WTC11 (cell line): ENCODE measurements at regions not wholly inside any gene's neighbourhood (a gene's known extent, or its start where the extent isn't known, plus 50 kb on each side); places are given as distances from the start of the nearest gene placed in this dataset.

ENCODE experiments used
- ATAC-seq: fragments of 200-7000 bp; cut with Tn5 transposase; 2 replicates; pipeline ENCODE4 v1.10.0; 2021; ENCODE audit warnings: mild to moderate bottlenecking, moderate library complexity
- CTCF ChIA-PET: fragments of 300-600 bp; sonication (Branson Sonifier 250); formaldehyde crosslinking; loops from one replicate; lab custom pipeline; 2021; ENCODE audit warnings: antibody characterized with exemption; lab: Charles Lee
- POLR2A ChIA-PET: fragments of 350-600 bp; sonication (Branson Sonifier 250); formaldehyde crosslinking; loops from one replicate; lab custom pipeline; 2021; ENCODE audit warnings: antibody characterized with exemption; lab: Charles Lee
- DNase-seq: peaks from one replicate; pipeline ENCODE4 v3.0.0; 2021; ENCODE audit warnings: low spot score
- H3K27ac Mint-ChIP-seq: 2 replicates; pipeline ENCODE4 v1.8.0; 2021; ENCODE audit warnings: mixed read lengths
- H3K27me3 Mint-ChIP-seq: 2 replicates; pipeline ENCODE4 v1.8.0; 2021; ENCODE audit warnings: low read depth, mild to moderate bottlenecking, moderate library complexity, mixed read lengths
- H3K36me3 Mint-ChIP-seq: 2 replicates; pipeline ENCODE4 v1.8.0; 2021; ENCODE audit warnings: mixed read lengths
- H3K4me1 Mint-ChIP-seq: 2 replicates; pipeline ENCODE4 v1.8.0; 2022; ENCODE audit warnings: mixed read lengths
- H3K4me3 Mint-ChIP-seq: 2 replicates; pipeline ENCODE4 v1.8.0; 2021; ENCODE audit warnings: mild to moderate bottlenecking, moderate library complexity, mixed read lengths
- H3K9me3 Mint-ChIP-seq: 2 replicates; pipeline ENCODE4 v1.8.0; 2021; ENCODE audit warnings: mixed read lengths
- ATF1 ChIP-seq: sonication (generic); formaldehyde crosslinking; IDR thresholded peaks from 2 replicates; pipeline ENCODE4 v1.8.1; 2023; ENCODE audit warnings: mild to moderate bottlenecking, moderate library complexity, missing genetic modification reagents
- ESRRA ChIP-seq: sonication (generic); formaldehyde crosslinking; IDR thresholded peaks from 2 replicates; pipeline ENCODE4 v1.8.1; 2022; ENCODE audit warnings: mild to moderate bottlenecking, missing genetic modification reagents, borderline replicate concordance
- ETV6 ChIP-seq: sonication (generic); formaldehyde crosslinking; IDR thresholded peaks from 2 replicates; pipeline ENCODE4 v1.8.1; 2022; ENCODE audit warnings: mild to moderate bottlenecking, missing genetic modification reagents
- FOXJ3 ChIP-seq: sonication (generic); formaldehyde crosslinking; IDR thresholded peaks from 2 replicates; pipeline ENCODE4 v1.9.0; 2021; ENCODE audit warnings: missing genetic modification reagents, mild to moderate bottlenecking, borderline replicate concordance
- FOXP1 ChIP-seq: sonication (generic); formaldehyde crosslinking; IDR thresholded peaks from 2 replicates; pipeline ENCODE4 v1.8.0; 2022; ENCODE audit warnings: missing genetic modification reagents, mild to moderate bottlenecking, moderate library complexity, borderline replicate concordance
- GRHL2 ChIP-seq: fragments of 250-450 bp; sonication (Bioruptor Pico); IDR thresholded peaks from 2 replicates; pipeline ENCODE4 v1.8.0; 2022; ENCODE audit warnings: mild to moderate bottlenecking, moderate library complexity; ENCODE audit not compliant: insufficient replicate concordance, severe bottlenecking
- HMGA2 ChIP-seq: fragments of 250-450 bp; sonication (Bioruptor Pico); IDR thresholded peaks from 2 replicates; pipeline ENCODE4 v1.4.0; 2021; ENCODE audit warnings: mild to moderate bottlenecking, moderate library complexity
- IRF2 ChIP-seq: sonication (generic); formaldehyde crosslinking; IDR thresholded peaks from 2 replicates; pipeline ENCODE4 v1.8.0; 2022; ENCODE audit warnings: low read depth, missing genetic modification reagents, borderline replicate concordance
- JAZF1 ChIP-seq: fragments of 250-450 bp; sonication (Bioruptor Pico); IDR thresholded peaks from 2 replicates; pipeline ENCODE4 v1.9.0; 2021; ENCODE audit warnings: moderate library complexity, mild to moderate bottlenecking, inconsistent platforms
- MYBL2 ChIP-seq: sonication (generic); formaldehyde crosslinking; IDR thresholded peaks from 2 replicates; pipeline ENCODE4 v1.8.1; 2023; ENCODE audit warnings: mild to moderate bottlenecking, moderate library complexity, missing genetic modification reagents
- NR3C1 ChIP-seq: sonication (generic); formaldehyde crosslinking; conservative IDR thresholded peaks from 2 replicates; pipeline ENCODE4 v1.8.1; 2023; ENCODE audit warnings: low read depth, mild to moderate bottlenecking, missing genetic modification reagents
- OVOL2 ChIP-seq: fragments of 250-450 bp; sonication (Bioruptor Pico); IDR thresholded peaks from 2 replicates; pipeline ENCODE4 v1.9.0; 2021; ENCODE audit warnings: mild to moderate bottlenecking, borderline replicate concordance
- RELA ChIP-seq: sonication (generic); formaldehyde crosslinking; IDR thresholded peaks from 2 replicates; pipeline ENCODE4 v1.8.1; 2022; ENCODE audit warnings: missing genetic modification reagents, mild to moderate bottlenecking, borderline replicate concordance
- SOX15 ChIP-seq: fragments of 250-450 bp; sonication (Bioruptor Pico); IDR thresholded peaks from 2 replicates; pipeline ENCODE4 v1.9.0; 2021; ENCODE audit warnings: mild to moderate bottlenecking
- TCF7 ChIP-seq: sonication (generic); formaldehyde crosslinking; IDR thresholded peaks from 2 replicates; pipeline ENCODE4 v1.8.0; 2022; ENCODE audit warnings: mild to moderate bottlenecking, low read depth, missing genetic modification reagents, moderate library complexity
- TEAD4 ChIP-seq: sonication (generic); formaldehyde crosslinking; IDR thresholded peaks from 2 replicates; pipeline ENCODE4 v1.8.0; 2022; ENCODE audit warnings: mild to moderate bottlenecking, missing genetic modification reagents
- ZNF263 ChIP-seq: sonication (generic); formaldehyde crosslinking; IDR thresholded peaks from 2 replicates; pipeline ENCODE4 v1.8.1; 2022; ENCODE audit warnings: low read depth, mild to moderate bottlenecking, moderate library complexity, missing genetic modification reagents
- TF ChIP-seq, protein P1 (sequence below): sonication (generic); formaldehyde crosslinking; IDR thresholded peaks from 2 replicates; pipeline ENCODE4 v1.8.0; 2023; ENCODE audit warnings: mild to moderate bottlenecking, missing genetic modification reagents
- TF ChIP-seq, protein P2 (sequence below): fragments of 250-450 bp; sonication (Bioruptor Pico); IDR thresholded peaks from 2 replicates; pipeline ENCODE4 v1.8.0; 2021; ENCODE audit warnings: mild to moderate bottlenecking
- TF ChIP-seq, protein P3 (sequence below): sonication (generic); formaldehyde crosslinking; IDR thresholded peaks from 2 replicates; pipeline ENCODE4 v1.8.1; 2022; ENCODE audit warnings: missing genetic modification reagents, borderline replicate concordance
- TF ChIP-seq, protein P4 (sequence below): sonication (generic); formaldehyde crosslinking; IDR thresholded peaks from 2 replicates; pipeline ENCODE4 v1.8.1; 2022; ENCODE audit warnings: mild to moderate bottlenecking, moderate library complexity, missing genetic modification reagents
- TF ChIP-seq, protein P5 (sequence below): fragments of 200-600 bp; IDR thresholded peaks from 2 replicates; pipeline ENCODE4 v1.8.0; 2022; ENCODE audit warnings: antibody characterized with exemption
- TF ChIP-seq, protein P6 (sequence below): sonication (generic); formaldehyde crosslinking; IDR thresholded peaks from 2 replicates; pipeline ENCODE4 v1.8.0; 2023; ENCODE audit warnings: missing genetic modification reagents
- TF ChIP-seq, protein P7 (sequence below): sonication (generic); formaldehyde crosslinking; conservative IDR thresholded peaks from 2 replicates; pipeline ENCODE4 v1.8.1; 2022; ENCODE audit warnings: mild to moderate bottlenecking, missing genetic modification reagents

DNA sequence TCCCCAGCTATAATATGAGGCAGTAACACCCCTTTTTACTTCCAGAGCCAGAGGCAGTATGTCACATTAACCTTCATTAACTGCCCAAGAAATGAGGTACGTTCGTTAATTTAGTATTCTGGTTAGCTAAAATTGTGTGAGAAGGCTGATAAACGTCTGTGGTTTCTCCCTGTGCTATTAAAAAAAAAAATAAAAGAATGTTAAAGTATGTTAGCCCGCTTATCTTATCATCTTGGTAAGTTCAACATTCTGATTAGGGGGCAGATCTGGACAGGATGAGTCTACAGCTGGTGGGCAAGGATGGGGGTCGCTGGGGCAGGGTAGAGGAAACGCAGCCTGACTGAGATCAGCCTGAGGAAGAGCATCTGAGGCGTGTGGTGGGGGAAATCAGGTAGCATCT lies 154.0 kb downstream of the PRL start:
- CTCF ChIA-PET: interaction anchor here (0.6 to 1.8 kb wide), 2 partner anchors 546 to 594 kb away, joined by 3 to 4 read pairs; no protein-coding TSS in a partner anchor
- H3K27ac Mint-ChIP-seq: no peak overlapping the region
- TF ChIP-seq FOXP1 (CRISPR knock-in tag): no peak
- TF ChIP-seq, protein P1, sequence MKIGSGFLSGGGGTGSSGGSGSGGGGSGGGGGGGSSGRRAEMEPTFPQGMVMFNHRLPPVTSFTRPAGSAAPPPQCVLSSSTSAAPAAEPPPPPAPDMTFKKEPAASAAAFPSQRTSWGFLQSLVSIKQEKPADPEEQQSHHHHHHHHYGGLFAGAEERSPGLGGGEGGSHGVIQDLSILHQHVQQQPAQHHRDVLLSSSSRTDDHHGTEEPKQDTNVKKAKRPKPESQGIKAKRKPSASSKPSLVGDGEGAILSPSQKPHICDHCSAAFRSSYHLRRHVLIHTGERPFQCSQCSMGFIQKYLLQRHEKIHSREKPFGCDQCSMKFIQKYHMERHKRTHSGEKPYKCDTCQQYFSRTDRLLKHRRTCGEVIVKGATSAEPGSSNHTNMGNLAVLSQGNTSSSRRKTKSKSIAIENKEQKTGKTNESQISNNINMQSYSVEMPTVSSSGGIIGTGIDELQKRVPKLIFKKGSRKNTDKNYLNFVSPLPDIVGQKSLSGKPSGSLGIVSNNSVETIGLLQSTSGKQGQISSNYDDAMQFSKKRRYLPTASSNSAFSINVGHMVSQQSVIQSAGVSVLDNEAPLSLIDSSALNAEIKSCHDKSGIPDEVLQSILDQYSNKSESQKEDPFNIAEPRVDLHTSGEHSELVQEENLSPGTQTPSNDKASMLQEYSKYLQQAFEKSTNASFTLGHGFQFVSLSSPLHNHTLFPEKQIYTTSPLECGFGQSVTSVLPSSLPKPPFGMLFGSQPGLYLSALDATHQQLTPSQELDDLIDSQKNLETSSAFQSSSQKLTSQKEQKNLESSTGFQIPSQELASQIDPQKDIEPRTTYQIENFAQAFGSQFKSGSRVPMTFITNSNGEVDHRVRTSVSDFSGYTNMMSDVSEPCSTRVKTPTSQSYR (CRISPR knock-in tag): no peak
- no peak for TF ChIP-seq TEAD4
- TF ChIP-seq, protein P2, sequence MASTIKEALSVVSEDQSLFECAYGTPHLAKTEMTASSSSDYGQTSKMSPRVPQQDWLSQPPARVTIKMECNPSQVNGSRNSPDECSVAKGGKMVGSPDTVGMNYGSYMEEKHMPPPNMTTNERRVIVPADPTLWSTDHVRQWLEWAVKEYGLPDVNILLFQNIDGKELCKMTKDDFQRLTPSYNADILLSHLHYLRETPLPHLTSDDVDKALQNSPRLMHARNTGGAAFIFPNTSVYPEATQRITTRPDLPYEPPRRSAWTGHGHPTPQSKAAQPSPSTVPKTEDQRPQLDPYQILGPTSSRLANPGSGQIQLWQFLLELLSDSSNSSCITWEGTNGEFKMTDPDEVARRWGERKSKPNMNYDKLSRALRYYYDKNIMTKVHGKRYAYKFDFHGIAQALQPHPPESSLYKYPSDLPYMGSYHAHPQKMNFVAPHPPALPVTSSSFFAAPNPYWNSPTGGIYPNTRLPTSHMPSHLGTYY: no peak
- TF ChIP-seq, protein P3, sequence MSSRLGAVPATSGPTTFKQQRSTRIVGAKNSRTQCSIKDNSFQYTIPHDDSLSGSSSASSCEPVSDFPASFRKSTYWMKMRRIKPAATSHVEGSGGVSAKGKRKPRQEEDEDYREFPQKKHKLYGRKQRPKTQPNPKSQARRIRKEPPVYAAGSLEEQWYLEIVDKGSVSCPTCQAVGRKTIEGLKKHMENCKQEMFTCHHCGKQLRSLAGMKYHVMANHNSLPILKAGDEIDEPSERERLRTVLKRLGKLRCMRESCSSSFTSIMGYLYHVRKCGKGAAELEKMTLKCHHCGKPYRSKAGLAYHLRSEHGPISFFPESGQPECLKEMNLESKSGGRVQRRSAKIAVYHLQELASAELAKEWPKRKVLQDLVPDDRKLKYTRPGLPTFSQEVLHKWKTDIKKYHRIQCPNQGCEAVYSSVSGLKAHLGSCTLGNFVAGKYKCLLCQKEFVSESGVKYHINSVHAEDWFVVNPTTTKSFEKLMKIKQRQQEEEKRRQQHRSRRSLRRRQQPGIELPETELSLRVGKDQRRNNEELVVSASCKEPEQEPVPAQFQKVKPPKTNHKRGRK (CRISPR knock-in tag): no peak
- no peak for TF ChIP-seq ESRRA (CRISPR knock-in tag)
- no peak for TF ChIP-seq IRF2 (CRISPR knock-in tag)
- no peak for TF ChIP-seq RELA (CRISPR knock-in tag)
- TF ChIP-seq MYBL2 (CRISPR knock-in tag): no peak
- no peak for TF ChIP-seq TCF7 (CRISPR knock-in tag)
- no peak for TF ChIP-seq ZNF263 (CRISPR knock-in tag)
- TF ChIP-seq, protein P4, sequence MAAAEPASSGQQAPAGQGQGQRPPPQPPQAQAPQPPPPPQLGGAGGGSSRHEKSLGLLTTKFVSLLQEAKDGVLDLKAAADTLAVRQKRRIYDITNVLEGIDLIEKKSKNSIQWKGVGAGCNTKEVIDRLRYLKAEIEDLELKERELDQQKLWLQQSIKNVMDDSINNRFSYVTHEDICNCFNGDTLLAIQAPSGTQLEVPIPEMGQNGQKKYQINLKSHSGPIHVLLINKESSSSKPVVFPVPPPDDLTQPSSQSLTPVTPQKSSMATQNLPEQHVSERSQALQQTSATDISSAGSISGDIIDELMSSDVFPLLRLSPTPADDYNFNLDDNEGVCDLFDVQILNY (CRISPR knock-in tag): no peak
- TF ChIP-seq SOX15 (CRISPR knock-in tag): no peak
- no peak for TF ChIP-seq OVOL2
- TF ChIP-seq HMGA2 (CRISPR knock-in tag): no peak
- TF ChIP-seq, protein P5, sequence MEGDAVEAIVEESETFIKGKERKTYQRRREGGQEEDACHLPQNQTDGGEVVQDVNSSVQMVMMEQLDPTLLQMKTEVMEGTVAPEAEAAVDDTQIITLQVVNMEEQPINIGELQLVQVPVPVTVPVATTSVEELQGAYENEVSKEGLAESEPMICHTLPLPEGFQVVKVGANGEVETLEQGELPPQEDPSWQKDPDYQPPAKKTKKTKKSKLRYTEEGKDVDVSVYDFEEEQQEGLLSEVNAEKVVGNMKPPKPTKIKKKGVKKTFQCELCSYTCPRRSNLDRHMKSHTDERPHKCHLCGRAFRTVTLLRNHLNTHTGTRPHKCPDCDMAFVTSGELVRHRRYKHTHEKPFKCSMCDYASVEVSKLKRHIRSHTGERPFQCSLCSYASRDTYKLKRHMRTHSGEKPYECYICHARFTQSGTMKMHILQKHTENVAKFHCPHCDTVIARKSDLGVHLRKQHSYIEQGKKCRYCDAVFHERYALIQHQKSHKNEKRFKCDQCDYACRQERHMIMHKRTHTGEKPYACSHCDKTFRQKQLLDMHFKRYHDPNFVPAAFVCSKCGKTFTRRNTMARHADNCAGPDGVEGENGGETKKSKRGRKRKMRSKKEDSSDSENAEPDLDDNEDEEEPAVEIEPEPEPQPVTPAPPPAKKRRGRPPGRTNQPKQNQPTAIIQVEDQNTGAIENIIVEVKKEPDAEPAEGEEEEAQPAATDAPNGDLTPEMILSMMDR: no peak
- TF ChIP-seq ATF1 (CRISPR knock-in tag): no peak
- H3K27me3 Mint-ChIP-seq: no peaks in the 10 kb centered on the region
- POLR2A ChIA-PET: no interaction called here
- peaks cover 47% of the 10 kb centered on the region for H3K4me1 Mint-ChIP-seq
- peaks cover 3% of the 10 kb centered on the region; the same call in 1 of the 2 replicates for H3K9me3 Mint-ChIP-seq
- H3K36me3 Mint-ChIP-seq: no peaks in the 10 kb centered on the region
- ATAC-seq (no peak), DNase-seq (no peak)
- H3K4me3 Mint-ChIP-seq: no peak overlapping the region

DNA sequence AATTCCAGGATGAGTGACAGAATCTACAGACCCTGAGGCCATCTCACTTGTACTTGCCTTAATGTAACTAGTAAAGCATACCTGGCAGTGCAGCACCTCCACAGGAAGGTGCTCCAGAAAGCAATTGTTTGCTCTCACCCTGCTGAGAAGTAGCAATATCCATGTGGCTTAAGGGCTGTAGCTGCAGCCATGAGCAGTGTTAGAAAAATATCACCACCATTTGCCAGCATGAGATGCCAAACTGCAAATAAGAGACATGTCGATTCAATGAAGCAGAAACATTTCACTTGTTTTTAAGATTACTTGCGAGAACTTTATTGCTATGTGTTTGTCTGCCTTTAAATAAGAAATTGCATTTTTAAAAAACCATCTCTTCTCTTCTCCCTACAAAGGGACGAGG lies 151.5 kb downstream of the PRL start:
- DNase-seq: no peak
- H3K4me1 Mint-ChIP-seq: peaks cover 67% of the 10 kb centered on the region
- POLR2A ChIA-PET: no interaction called here
- H3K36me3 Mint-ChIP-seq: no peaks in the 10 kb centered on the region
- peak overlapping the region; percentile 75 for H3K27ac Mint-ChIP-seq
- no peaks in the 10 kb centered on the region for H3K27me3 Mint-ChIP-seq
- CTCF ChIA-PET: no interaction called here
- H3K9me3 Mint-ChIP-seq: peaks cover 3% of the 10 kb centered on the region; the same call in 1 of the 2 replicates
- no peak overlapping the region for H3K4me3 Mint-ChIP-seq
- ATAC-seq: peak; percentile 51
- TF ChIP-seq TCF7 (CRISPR knock-in tag): no peak
- no peak for TF ChIP-seq ZNF263 (CRISPR knock-in tag)
- TF ChIP-seq SOX15 (CRISPR knock-in tag): no peak
- no peak for TF ChIP-seq IRF2 (CRISPR knock-in tag)
- no peak for TF ChIP-seq NR3C1 (CRISPR knock-in tag)
- no peak for TF ChIP-seq FOXJ3 (CRISPR knock-in tag)
- no peak for TF ChIP-seq GRHL2 (CRISPR knock-in tag)
- TF ChIP-seq, protein P2: no peak
- TF ChIP-seq JAZF1 (CRISPR knock-in tag): no peak
- TF ChIP-seq, protein P6, sequence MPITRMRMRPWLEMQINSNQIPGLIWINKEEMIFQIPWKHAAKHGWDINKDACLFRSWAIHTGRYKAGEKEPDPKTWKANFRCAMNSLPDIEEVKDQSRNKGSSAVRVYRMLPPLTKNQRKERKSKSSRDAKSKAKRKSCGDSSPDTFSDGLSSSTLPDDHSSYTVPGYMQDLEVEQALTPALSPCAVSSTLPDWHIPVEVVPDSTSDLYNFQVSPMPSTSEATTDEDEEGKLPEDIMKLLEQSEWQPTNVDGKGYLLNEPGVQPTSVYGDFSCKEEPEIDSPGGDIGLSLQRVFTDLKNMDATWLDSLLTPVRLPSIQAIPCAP (CRISPR knock-in tag): no peak
- TF ChIP-seq ETV6 (CRISPR knock-in tag): no peak
- TF ChIP-seq, protein P7, sequence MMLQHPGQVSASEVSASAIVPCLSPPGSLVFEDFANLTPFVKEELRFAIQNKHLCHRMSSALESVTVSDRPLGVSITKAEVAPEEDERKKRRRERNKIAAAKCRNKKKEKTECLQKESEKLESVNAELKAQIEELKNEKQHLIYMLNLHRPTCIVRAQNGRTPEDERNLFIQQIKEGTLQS (CRISPR knock-in tag): no peak
